ENCODE measurements at regions not wholly inside any gene's neighbourhood (a gene's known extent, or its start where the extent isn't known, plus 50 kb on each side); places are given as distances from the start of the nearest gene placed in this dataset.
"Not testable (repeated sequence)": the region's sequence is repeated elsewhere in the genome, so short reads cannot be mapped to it uniquely, and the experiment has no call there.

- DNase-seq = no peak
Observed at GRCh38 chr18:39607034-39607433, 2041.4 kb upstream of the CELF4 start.

- no peak for DNase-seq
Observed at GRCh38 chr18:39604836-39605235, 2039.2 kb upstream of the CELF4 start.

- DNase-seq = no peak
Observed at GRCh38 chr18:39602131-39602530, 2036.5 kb upstream of the CELF4 start.

- no peak for DNase-seq
Observed at GRCh38 chr18:39600894-39601293, 2035.3 kb upstream of the CELF4 start.

DNA sequence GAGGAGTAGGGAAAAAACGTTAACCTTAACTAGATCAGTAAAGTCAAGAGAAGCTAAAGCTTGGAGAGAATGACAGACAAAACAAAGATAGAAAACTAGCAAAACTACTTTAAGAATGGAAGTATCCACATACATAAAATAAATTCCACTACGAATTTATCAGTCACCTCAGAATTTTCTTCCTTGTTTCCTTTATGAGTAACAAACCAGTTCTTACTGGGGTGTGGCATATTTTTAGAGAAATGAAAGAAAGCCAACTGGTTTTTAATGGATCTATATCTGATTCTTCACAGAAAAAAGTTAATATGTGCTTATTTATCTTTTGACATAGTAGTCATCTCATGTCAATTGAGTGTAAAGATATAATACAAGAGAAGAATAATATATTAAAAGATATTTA is 2033.7 kb upstream of the CELF4 start:
- no peak for DNase-seq

- DNase-seq = no peak
Observed at GRCh38 chr18:39596891-39597290, 2031.3 kb upstream of the CELF4 start.

- no peak for DNase-seq
Observed at GRCh38 chr18:39596221-39596620, 2030.6 kb upstream of the CELF4 start.

DNA sequence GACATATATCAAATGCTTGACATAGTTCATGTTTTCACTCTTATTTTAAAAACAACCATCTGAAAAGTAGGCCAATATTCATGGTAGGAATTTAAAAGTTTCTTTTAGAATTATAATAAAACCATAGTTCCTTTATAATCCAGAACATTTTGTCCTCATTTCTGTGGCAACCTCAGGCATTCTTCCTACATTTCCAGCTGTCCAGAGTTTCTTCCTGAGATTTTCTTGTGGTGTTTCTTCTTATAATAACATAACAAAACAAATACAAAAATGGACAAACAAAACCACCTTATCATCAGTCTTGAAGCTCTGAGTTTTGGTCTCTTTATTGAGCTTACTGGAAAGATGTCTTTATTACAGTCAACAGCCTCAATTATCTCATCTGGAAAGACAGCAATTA is 2028.6 kb upstream of the CELF4 start:
- DNase-seq = no peak

DNA sequence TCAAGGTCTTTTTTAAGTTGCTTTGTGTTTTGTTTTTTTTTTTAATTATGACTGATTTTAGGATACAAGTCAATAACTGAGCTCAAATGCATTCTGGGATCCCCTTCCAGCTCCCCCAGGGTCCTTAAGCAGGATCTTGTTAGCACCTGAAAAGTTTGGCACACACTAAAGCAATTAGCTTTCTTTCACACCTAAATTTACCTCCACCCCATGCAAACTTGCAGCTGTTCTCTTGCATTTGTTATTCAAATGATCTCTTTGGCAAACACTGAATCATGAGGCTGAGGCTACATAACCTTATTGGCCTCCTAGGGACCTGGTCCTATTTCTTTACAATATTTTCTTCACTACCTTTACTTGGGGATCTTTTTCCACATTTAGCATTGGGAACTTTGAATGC is 2026.1 kb upstream of the CELF4 start:
- DNase-seq = no peak

DNA sequence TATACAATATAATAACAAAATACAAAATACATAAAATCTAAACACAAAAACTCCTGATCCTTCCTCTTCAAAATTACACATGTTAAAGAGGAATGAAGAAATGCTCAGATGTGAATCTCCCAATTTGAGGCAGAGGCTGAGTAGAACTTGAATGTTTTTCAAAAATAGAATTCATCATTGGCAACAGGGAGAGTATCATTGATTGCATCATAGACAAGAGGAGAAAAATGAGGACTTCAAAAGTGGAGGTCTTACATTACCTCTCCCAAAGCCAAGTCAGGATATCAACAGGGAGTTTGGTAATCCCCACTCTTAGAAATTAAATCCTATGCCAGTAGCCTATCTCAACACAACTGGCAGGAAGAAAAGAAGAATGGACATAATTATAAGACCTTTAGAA is 2023.9 kb upstream of the CELF4 start:
- DNase-seq = no peak

DNA sequence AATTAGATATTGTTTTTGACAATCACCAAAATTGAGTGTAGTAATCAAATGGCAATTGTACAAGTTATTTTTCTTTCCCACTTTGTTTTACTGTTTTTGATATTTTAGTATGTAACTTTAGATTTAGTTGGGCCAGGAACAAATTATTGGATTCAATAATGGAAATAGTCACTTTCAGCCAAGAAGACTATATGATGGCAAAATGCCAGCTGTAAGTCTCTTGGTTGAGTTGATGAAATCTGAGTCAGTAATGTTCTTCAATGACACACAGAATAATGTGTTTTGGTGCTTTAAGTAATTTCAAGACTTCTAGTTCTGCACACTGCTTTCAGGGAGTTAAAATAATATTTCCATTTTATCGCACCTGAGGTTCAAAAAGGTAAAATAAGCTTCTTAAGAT is 2022.0 kb upstream of the CELF4 start:
- DNase-seq = no peak

- DNase-seq = no peak
Observed at GRCh38 chr18:39586741-39587140, 2021.1 kb upstream of the CELF4 start.

DNA sequence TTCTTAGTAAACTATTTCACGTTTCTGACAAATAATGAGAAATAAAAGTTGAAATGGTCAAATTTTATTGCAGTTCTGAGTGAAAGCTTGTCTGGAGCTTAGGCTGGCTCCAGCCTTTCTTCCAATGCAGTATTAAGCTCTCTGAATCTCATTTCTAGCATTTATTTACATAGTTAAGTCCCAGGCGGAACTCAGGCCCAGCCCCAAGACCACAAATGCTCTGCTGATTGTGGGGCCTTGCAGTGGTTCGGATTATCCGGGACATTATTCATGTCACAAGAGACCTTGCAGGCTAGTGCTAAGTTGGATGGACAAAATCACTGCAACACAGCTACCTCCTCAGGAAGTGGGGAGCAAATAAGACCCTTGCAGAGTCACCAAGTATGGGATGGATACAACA is 2009.3 kb upstream of the CELF4 start:
- no peak for DNase-seq

DNA sequence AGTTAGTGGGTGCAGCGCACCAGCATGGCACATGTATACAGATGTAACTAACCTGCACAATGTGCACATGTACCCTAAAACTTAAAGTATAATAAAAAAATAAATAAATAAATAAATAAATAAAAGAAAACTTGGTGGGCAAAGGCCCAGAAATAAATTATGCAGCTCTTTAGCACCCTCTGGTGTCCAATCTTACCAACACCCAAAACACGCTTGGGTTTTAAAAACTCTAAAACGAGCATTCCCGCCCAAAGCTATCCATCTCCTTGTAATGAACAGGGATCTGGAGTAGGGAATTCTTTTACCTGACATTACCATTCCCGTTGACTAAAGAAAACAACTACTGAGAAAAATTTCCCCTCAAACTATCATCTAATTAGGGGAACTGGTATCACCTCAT is 2005.9 kb upstream of the CELF4 start:
- peak; percentile 32 for DNase-seq

GRCh38 chr18:39565551-39566230 is 2000.1 kb upstream of the CELF4 start:
- not testable (repeated sequence) for DNase-seq

DNA sequence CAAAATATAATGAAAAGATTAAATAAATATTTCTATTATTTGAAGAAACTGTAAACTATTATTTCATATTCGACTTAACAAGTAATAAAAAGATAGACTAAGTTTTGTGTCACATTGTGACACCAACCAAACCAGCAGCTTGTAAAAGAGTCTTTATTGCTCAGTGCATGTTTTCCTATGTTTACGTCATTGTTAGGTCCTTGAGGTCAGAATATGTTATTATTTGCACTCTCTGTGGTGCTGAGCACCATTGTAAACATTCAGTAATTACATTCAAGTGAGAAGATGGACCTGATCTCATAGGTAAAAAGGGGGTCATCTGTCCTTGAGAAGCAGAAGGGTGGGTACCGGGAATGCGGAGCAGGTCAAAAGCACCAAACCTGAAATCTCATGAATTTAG is 1999.1 kb upstream of the CELF4 start:
- no peak for DNase-seq

DNA sequence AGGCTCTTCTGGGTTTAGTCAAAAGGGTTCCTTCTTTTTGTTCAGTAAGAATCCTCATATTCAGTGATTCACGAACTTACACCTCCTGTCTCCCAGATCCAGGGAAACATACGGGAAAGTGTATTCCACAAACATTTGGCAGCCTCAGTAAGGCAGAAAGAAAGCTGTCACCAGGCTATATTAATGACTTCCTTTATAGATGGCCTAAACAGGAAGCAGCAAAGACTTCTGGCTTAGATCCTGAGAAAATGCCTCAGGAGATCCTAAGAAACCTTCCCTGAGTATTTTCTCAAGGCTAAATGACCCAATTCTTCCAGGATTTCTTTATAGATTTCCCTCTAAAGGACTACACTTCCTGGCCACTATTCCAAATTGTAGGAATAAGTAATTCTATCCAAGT is 1995.5 kb upstream of the CELF4 start:
- DNase-seq = no peak

DNA sequence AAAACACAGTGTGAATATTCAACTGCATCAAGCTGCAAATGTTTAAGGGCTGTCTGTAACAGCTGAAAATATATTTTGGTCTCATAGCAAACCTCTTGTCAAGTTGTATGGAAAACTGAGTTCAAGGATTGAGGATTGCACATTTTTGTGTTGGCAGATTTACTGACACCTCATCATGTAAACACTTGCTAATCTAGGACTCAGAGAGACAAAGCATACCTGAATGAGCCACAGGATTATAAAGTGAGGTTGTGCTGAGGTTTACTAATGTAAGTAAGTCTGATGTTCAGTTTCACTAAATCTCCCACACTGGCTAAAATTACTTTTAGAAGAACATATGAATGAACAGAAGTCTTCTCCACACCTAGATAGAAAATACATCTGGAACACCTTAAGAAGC is 1993.1 kb upstream of the CELF4 start:
- DNase-seq = no peak

- no peak for DNase-seq
Observed at GRCh38 chr18:39555496-39555895, 1989.9 kb upstream of the CELF4 start.

- no peak for DNase-seq
Observed at GRCh38 chr18:39550701-39551100, 1985.1 kb upstream of the CELF4 start.

DNA sequence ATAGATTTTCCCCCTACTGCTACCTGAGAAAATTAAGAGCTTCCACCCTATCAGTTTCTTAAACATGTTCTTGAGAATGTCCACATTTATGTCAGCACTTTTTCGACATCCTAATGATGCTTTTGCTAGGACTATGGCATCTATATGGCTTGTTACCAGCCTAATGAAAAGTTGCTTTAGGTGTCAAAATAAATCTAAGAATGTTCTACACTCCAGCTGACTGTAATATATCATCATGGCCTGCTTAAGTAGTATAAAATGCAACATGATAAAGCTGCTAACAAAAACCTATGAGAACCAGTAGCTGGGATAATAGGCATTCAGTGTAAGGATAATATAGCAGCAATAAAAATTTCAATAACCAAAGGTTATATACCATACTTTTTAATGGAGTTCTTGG is 1983.5 kb upstream of the CELF4 start:
- no peak for DNase-seq

DNA sequence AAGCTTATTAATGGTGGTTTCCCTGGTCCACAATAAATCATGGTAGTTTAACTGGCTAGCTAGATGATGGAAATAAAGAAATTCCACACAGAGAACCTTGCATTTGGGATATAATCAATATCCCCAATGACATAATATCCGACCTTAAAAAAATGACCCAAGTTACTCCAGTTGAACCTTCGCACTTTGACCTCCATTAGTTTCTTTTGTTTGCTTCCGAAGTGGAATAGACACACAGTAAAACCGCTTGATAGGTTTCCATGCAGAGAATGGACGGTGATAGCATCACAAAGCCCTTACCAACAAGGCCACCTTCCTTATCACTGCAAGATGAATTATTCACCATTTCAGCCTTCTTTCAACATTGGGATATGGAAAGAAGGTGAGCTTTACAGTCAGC is 1966.1 kb upstream of the CELF4 start:
- DNase-seq = no peak

- no peak for DNase-seq
Observed at GRCh38 chr18:39529358-39529757, 1963.8 kb upstream of the CELF4 start.

GRCh38 chr18:39527465-39527864 is 1961.9 kb upstream of the CELF4 start:
- no peak for DNase-seq

GRCh38 chr18:39524370-39524769 is 1958.8 kb upstream of the CELF4 start:
- no peak for DNase-seq

GRCh38 chr18:39523281-39523680 is 1957.7 kb upstream of the CELF4 start:
- DNase-seq = no peak

Measured in hematopoietic multipotent progenitor cell treated with erythropoietin and hydrocortisone succinate and interleukin-3 and kit ligand, for 8 days (in vitro differentiated cells).